Fibroblast of peridontal ligament (primary cell): ENCODE measurements at regions not wholly inside any gene's neighbourhood (a gene's known extent, or its start where the extent isn't known, plus 50 kb on each side); places are given as distances from the start of the nearest gene placed in this dataset.

Experiments
- DNase-seq: peaks from one replicate; pipeline ENCODE4 v3.0.0-alpha.2; 2010; ENCODE audit errors: extremely low read depth

GRCh38 chr6:139425780-139426179 lies 51.3 kb upstream of the CITED2 start:
- no peak for DNase-seq

GRCh38 chr6:139423971-139424667 lies 49.7 kb upstream of the CITED2 start:
- no peak for DNase-seq
